Amniotic stem cell (primary cell): ENCODE measurements at regions not wholly inside any gene's neighbourhood (a gene's known extent, or its start where the extent isn't known, plus 50 kb on each side); places are given as distances from the start of the nearest gene placed in this dataset.

Experiments
- DNase-seq: peaks from one replicate; lab custom pipeline; 2025; lab: John Stamatoyannopoulos, UW

- no peak for DNase-seq
Observed at GRCh38 chr5:173527671-173528070, 88.8 kb downstream of the BOD1 start.

GRCh38 chr5:173524136-173524535, 92.3 kb downstream of the BOD1 start:
- DNase-seq, result no peak

- no peak for DNase-seq
Observed at GRCh38 chr5:173523388-173523787, 93.1 kb downstream of the BOD1 start.

- DNase-seq, result no peak
Observed at GRCh38 chr5:173522518-173522917, 93.9 kb downstream of the BOD1 start.

GRCh38 chr5:173518856-173519255, 97.6 kb downstream of the BOD1 start:
- no peak for DNase-seq

- no peak for DNase-seq
Observed at GRCh38 chr5:173517648-173518047, 98.8 kb downstream of the BOD1 start.

GRCh38 chr5:173515526-173515925, 100.9 kb downstream of the BOD1 start:
- peak; percentile 75 for DNase-seq

GRCh38 chr5:173514661-173515060, 101.8 kb downstream of the BOD1 start:
- no peak for DNase-seq

GRCh38 chr5:173513521-173513991, 102.9 kb downstream of the BOD1 start:
- DNase-seq, result no peak

GRCh38 chr5:173512637-173513435, 103.6 kb downstream of the BOD1 start:
- no peak for DNase-seq

GRCh38 chr5:173509060-173509459, 107.4 kb downstream of the BOD1 start:
- DNase-seq, result no peak

GRCh38 chr5:173507171-173507570, 109.3 kb downstream of the BOD1 start:
- no peak for DNase-seq

GRCh38 chr5:173505634-173506033, 110.8 kb downstream of the BOD1 start:
- DNase-seq, result no peak

- DNase-seq, result no peak
Observed at GRCh38 chr5:173501922-173502321, 114.5 kb downstream of the BOD1 start.

GRCh38 chr5:173501271-173501670, 115.2 kb downstream of the BOD1 start:
- no peak for DNase-seq

- no peak for DNase-seq
Observed at GRCh38 chr5:173500213-173500560, 116.3 kb downstream of the BOD1 start.

- DNase-seq, result no peak
Observed at GRCh38 chr5:173499471-173500212, 116.8 kb downstream of the BOD1 start.

GRCh38 chr5:173498739-173499470, 117.5 kb downstream of the BOD1 start:
- no peak for DNase-seq

GRCh38 chr5:173498286-173498685, 118.2 kb downstream of the BOD1 start:
- no peak for DNase-seq

- no peak for DNase-seq
Observed at GRCh38 chr5:173497685-173498084, 118.8 kb downstream of the BOD1 start.

- DNase-seq, result no peak
Observed at GRCh38 chr5:173496883-173497255, 119.6 kb downstream of the BOD1 start.

GRCh38 chr5:173496129-173496882, 120.1 kb downstream of the BOD1 start:
- no peak for DNase-seq
